ENCODE measurements at regions not wholly inside any gene's neighbourhood (a gene's known extent, or its start where the extent isn't known, plus 50 kb on each side); places are given as distances from the start of the nearest gene placed in this dataset.

- DNase-seq (ENCODE audit: low spot score): no peak
These were observed 102.8 kb upstream of the RET start for GRCh38 chr10:42973870-42974692.

- DNase-seq (ENCODE audit: low spot score): no peak
These were observed 102.2 kb upstream of the RET start for GRCh38 chr10:42974693-42975002.

GRCh38 chr10:42975005-42975493, 101.8 kb upstream of the RET start:
- DNase-seq (ENCODE audit: low spot score): no peak

GRCh38 chr10:42975558-42976340, 101.1 kb upstream of the RET start:
- DNase-seq (ENCODE audit: low spot score): peak; percentile 15

- DNase-seq (ENCODE audit: low spot score): no peak
These were observed 100.4 kb upstream of the RET start for GRCh38 chr10:42976351-42977031.

GRCh38 chr10:42977032-42977416, 99.8 kb upstream of the RET start:
- DNase-seq (ENCODE audit: low spot score): no peak

GRCh38 chr10:42979181-42979580, 97.7 kb upstream of the RET start:
- no peak for DNase-seq (ENCODE audit: low spot score)

GRCh38 chr10:42979721-42980467, 97.0 kb upstream of the RET start:
- no peak for DNase-seq (ENCODE audit: low spot score)

GRCh38 chr10:42980553-42981357, 96.1 kb upstream of the RET start:
- DNase-seq (ENCODE audit: low spot score): no peak

- DNase-seq (ENCODE audit: low spot score): no peak
These were observed 95.3 kb upstream of the RET start for GRCh38 chr10:42981358-42982236.

GRCh38 chr10:42982891-42983506, 93.9 kb upstream of the RET start:
- no peak for DNase-seq (ENCODE audit: low spot score)

GRCh38 chr10:42983591-42983990, 93.3 kb upstream of the RET start:
- DNase-seq (ENCODE audit: low spot score): no peak

- DNase-seq (ENCODE audit: low spot score): no peak
These were observed 92.7 kb upstream of the RET start for GRCh38 chr10:42984035-42984610.

- no peak for DNase-seq (ENCODE audit: low spot score)
These were observed 92.0 kb upstream of the RET start for GRCh38 chr10:42984761-42985325.

- DNase-seq (ENCODE audit: low spot score): no peak
These were observed 91.2 kb upstream of the RET start for GRCh38 chr10:42985436-42986316.

GRCh38 chr10:42986633-42987032, 90.2 kb upstream of the RET start:
- no peak for DNase-seq (ENCODE audit: low spot score)

- DNase-seq (ENCODE audit: low spot score): no peak
These were observed 89.7 kb upstream of the RET start for GRCh38 chr10:42987121-42987541.

- DNase-seq (ENCODE audit: low spot score): no peak
These were observed 89.3 kb upstream of the RET start for GRCh38 chr10:42987575-42987974.

Data from HuH-7.5 (cell line).